HG02678 (cell line): ENCODE measurements at regions not wholly inside any gene's neighbourhood (a gene's known extent, or its start where the extent isn't known, plus 50 kb on each side); places are given as distances from the start of the nearest gene placed in this dataset.

Experiments
- ATAC-seq: cut with Tn5 transposase; IDR thresholded peaks from one replicate; pipeline ENCODE4 v1.9.1; 2021; ENCODE audit warnings: mild to moderate bottlenecking, moderate library complexity; ENCODE audit not compliant: unreplicated experiment

DNA sequence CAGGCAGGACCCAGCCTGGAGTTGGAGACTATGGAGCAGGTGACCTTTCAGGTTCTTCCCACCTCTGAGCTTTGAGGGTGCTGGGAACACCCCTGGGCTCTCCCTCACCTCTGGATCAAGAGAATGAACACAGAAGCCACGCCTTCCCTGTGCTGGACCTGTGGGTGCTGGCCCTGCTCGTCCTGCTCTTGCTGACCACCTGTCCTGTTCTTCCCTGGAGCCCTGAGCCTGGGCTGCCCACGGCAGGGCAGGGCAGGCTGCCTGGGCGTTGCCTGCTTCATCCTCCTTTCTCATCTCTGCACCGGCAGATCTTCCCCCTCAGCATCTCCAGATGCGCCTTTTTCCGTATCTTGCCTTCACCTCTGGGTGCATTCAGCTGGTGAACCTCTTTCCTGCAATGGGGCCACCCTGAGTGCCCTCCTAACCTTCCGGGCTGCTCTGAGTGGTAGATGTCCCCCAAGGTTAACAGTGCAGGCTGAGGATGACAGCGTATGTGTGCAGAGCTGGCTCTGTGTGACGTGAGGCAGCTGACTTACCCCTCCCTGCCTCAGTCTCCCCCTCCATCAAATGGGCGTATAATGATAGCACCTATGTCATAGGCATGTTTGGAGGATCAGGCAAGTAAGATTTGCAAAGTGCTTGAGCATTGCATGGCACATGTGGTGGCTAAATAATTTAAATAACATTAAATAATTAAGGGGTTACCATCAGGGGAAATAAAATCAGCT is 225.8 kb upstream of the CIBAR2 start:
- ATAC-seq, result no peak

DNA sequence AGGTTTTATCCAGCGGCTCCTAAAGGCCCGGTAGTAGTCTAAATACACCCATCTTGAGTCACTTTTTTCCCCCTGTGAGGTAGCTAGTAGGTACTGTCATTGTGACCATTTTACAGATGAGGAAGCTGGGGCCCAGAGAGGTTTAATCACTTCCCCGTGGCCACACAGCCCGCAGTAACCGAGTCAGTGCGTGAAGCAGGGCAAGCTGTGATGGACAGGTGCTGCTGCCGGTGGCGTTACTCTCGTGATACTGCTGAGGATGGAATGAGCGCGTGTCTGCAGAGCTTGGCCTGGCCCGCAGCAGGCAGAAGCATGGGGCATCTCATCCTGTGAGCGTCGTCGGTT is 226.3 kb upstream of the CIBAR2 start:
- ATAC-seq, result no peak

GRCh38 chr16:85338989-85339685 is 226.9 kb upstream of the CIBAR2 start:
- ATAC-seq, result no peak

DNA sequence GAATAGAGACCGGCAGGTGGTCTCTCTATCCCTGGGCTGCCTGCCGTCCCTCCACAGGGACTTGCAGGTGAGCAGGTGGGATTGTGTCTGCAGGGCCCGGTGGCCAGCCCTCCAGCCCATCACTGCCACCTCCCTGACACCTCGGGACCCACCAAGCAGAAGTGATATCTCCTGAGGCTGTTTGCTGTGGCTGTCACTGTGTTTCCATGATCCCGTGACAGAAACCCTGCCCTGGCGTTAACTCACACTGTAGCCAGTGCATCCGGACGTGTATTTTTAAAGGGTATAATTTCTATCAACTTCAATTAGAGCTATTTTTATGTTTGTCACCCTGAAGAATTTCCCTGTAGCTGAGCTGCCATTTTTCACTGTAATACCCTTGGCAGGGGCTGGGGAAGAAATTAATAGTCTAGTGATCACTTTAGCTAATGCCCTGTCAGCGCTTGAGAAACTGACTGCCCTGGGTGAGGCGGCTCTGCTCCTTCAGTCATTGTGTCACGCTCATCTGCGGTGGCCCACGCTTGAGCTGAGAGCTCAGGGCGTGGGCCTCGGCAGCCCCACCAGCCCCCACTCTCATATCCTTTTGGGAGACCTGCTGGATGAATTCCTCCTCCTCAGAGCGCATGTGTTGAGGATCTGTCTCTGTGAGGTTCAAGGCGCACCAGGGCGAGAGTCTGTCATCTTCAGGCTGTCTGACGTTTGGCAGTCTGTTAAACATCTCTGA is 229.9 kb upstream of the CIBAR2 start:
- ATAC-seq, result no peak

- ATAC-seq, result no peak
These were observed 232.3 kb upstream of the CIBAR2 start for GRCh38 chr16:85344502-85345128.

DNA sequence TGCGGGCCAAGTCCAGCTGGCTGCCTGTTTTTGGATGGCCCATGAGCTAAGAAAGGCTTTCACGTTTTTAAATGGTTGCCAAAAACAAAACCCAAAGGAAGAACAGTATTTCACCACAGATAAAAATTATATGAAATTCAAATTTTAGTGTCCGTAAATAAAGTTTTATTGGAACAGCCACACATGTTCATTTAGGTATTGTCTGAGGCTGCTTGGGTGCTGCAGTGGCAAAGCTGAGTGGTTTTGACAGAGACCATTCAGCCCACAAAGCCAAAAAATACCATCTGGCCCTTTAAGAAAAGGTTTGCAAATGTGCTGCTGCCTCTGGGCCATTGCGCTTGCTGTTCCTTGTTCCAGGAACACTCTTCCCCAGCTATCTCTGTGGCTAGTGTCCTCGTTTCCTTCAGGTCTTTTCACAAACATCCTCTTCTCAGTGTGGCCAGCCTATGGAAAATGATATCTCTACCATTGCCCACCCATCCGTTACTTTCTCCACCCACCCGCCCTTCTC is 232.9 kb upstream of the CIBAR2 start:
- ATAC-seq, result no peak

- ATAC-seq, result no peak
These were observed 234.3 kb upstream of the CIBAR2 start for GRCh38 chr16:85346404-85347212.

- ATAC-seq, result no peak
These were observed 234.9 kb upstream of the CIBAR2 start for GRCh38 chr16:85347213-85347591.

GRCh38 chr16:85348065-85348840 is 236.0 kb upstream of the CIBAR2 start:
- ATAC-seq, result no peak

GRCh38 chr16:85348911-85349334 is 236.7 kb upstream of the CIBAR2 start:
- ATAC-seq, result no peak

GRCh38 chr16:85349365-85350145 is 237.3 kb upstream of the CIBAR2 start:
- ATAC-seq, result no peak

- ATAC-seq, result no peak
These were observed 238.0 kb upstream of the CIBAR2 start for GRCh38 chr16:85350146-85350728.

DNA sequence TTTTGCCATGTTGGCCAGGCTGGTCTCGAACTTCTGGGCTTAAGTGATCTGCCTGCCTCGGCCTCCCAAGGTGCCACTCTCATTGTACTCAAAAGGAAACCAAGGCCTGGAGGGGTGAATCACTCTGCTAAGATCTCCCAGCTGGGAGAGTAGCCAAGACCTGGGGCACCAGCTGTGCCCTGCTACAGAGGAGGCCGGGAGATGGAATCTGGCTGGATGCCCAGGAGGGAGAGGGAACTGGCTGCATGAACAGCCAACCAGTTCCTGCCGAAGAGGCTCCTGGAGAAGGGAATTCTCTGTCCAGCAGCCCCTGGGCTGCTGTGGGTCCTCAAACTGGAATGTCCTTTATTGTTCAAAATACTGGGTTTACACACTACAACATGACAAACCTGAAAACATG is 238.7 kb upstream of the CIBAR2 start:
- no peak for ATAC-seq

- ATAC-seq, result no peak
These were observed 240.7 kb upstream of the CIBAR2 start for GRCh38 chr16:85353013-85353412.

DNA sequence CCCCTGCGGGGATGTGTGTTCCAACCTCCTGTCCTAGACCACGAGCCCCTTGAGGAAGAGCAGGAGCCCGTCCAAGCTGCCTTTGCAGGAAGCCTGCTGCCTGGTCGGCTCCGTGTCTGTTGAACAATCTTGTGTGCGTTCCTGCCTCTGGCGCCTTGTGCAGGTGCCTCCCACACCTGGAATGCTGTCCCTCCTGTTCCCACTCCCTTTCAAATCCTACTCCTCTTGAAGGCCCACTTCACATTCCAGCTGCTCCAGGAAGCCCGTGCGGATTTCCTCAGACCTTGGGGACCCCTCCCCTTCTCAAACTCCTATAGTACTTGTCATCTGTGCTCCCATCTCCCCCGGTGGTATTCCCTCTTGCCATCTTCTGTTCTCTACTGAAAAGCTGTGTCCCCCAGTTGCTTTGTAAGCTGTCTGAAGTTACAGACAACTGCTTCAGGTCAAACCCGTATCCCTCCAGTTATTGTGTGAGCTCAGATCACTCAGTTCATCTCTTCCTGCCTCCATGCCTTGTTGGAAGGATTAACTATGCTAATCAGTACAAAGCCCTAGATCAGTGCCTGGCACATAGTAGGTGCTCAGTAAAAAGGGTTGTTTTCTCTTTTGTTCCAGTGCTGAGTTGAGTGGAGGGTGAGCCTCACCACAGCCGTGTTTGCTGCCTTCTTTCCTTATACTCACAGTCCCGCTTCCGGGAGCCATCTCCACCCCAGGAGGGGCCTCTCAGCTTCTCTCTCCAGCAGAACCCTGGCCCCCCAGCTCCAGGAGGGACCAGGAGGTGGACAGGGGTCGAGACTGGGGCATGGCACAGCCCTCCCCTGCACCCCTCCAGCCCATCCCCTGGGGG is 241.8 kb upstream of the CIBAR2 start:
- ATAC-seq, result no peak

GRCh38 chr16:85354686-85355514 is 242.6 kb upstream of the CIBAR2 start:
- ATAC-seq, result no peak

DNA sequence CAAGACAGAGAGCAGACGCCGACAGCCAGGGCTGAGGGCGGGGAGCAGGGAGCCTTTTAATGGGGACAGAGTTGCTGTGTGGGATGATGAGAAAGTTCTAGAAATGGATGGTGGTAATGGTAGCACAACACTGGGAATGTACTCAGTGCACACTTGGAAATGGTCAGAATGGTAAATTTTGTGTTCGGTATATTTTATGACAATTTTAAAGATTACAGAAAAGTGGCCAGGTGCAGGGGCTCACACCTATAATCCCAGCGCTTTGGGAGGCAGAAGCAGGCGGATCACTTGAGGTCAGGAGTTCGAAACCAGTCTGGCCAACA is 243.2 kb upstream of the CIBAR2 start:
- ATAC-seq, result no peak
